Kidney (tissue), 13 donors: ENCODE measurements at regions not wholly inside any gene's neighbourhood (a gene's known extent, or its start where the extent isn't known, plus 50 kb on each side); places are given as distances from the start of the nearest gene placed in this dataset.

Experiments used
- DNase-seq, 5 donors: peaks; one replicate each; pipeline ENCODE4 v3.0.0-alpha.2; 2013 to 2020
- FAIRE-seq: peaks from 2 replicates; lab custom pipeline; 2012; peaks lifted over from hg19 to GRCh38; lab: Jason Lieb, UNC
- H3K27ac ChIP-seq, 2 donors: one replicate each; pipeline ENCODE4 v1.7.0; 2013; ENCODE audit warnings: low read depth in 2 of 2, low read length in 2 of 2, inconsistent platforms in 1 of 2
- H3K27me3 ChIP-seq: one replicate; pipeline ENCODE4 v1.7.1; 2013; ENCODE audit warnings: low read length, inconsistent platforms; ENCODE audit not compliant: control insufficient read depth, insufficient read depth
- H3K36me3 ChIP-seq, 3 donors: one replicate each; pipeline versions ENCODE4 v1.7.0 to v1.7.1; 2013; ENCODE audit warnings: low read length in 3 of 3, control low read depth in 1 of 3, inconsistent platforms in 1 of 3; ENCODE audit not compliant: insufficient read depth in 3 of 3, control insufficient read depth in 2 of 3
- H3K4me1 ChIP-seq, 3 donors: one replicate each; pipeline versions ENCODE4 v1.7.0 to v1.7.1; 2013; ENCODE audit warnings: low read length in 3 of 3, inconsistent platforms in 1 of 3, low read depth in 1 of 3; ENCODE audit not compliant: control insufficient read depth in 2 of 3, insufficient read depth in 2 of 3
- H3K4me3 ChIP-seq, 3 donors: one replicate each; pipeline versions ENCODE4 v1.7.0 to v1.8.1; 2013; ENCODE audit warnings: low read length in 3 of 3, control low read depth in 1 of 3, inconsistent platforms in 1 of 3
- H3K9ac ChIP-seq, 3 donors: one replicate each; pipeline versions ENCODE4 v1.7.0 to v1.7.1; 2013; ENCODE audit warnings: low read length in 3 of 3, control low read depth in 1 of 3, inconsistent platforms in 1 of 3
- H3K9me3 ChIP-seq, 3 donors: one replicate each; pipeline versions ENCODE4 v1.7.0 to v1.7.1; 2013; ENCODE audit warnings: low read length in 3 of 3, control low read depth in 1 of 3, inconsistent platforms in 1 of 3; ENCODE audit not compliant: control insufficient read depth in 2 of 3, insufficient read depth in 1 of 3
- intact Hi-C: fragments of 100-400 bp; cut with DNase I; formaldehyde crosslinking; loops from one replicate; pipeline ENCODE4 v1.11.1; 2022
- TF ChIP-seq, protein P1 (sequence below): IDR thresholded peaks from 3 replicates; pipeline ENCODE4 v1.5.1; 2012; ENCODE audit warnings: mild to moderate bottlenecking, moderate library complexity, borderline replicate concordance; ENCODE audit not compliant: insufficient read depth; ENCODE audit errors: extremely low read depth
- donor health status: control.
- donor health status: control.
- donor health status: control.
- donor health status: control.
- donor health status: control.
- donor health status: DM: yes; HTN: yes; CAD: no.
- donor health status: Normal renal cell carcinoma (clear cell type).

DNA sequence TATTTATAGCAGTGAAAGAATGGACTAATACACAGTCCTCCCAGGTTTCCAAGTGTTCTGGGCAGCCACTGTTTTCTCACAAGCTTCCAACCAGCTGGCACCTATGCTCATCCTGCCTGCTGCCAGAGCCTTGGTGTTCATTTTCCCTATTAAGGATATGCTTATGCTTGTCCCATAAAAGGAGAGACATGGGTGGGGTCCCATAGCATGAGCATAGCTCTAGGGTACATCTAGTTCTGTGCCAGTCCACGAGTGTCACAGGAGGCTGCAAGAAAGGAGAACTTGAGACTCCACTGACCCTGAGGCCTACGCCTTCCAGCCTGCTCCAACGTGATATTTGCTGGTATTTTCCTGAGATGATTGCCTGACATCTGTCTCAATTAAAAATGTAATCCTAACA, 192.4 kb upstream of the PTGFR start:
- DNase-seq (no peak), FAIRE-seq (no peak)
- no peak overlapping the region for H3K9ac ChIP-seq
- intact Hi-C loops: no loop called here
- no peak overlapping the region for H3K27ac ChIP-seq
- TF ChIP-seq, protein P1, sequence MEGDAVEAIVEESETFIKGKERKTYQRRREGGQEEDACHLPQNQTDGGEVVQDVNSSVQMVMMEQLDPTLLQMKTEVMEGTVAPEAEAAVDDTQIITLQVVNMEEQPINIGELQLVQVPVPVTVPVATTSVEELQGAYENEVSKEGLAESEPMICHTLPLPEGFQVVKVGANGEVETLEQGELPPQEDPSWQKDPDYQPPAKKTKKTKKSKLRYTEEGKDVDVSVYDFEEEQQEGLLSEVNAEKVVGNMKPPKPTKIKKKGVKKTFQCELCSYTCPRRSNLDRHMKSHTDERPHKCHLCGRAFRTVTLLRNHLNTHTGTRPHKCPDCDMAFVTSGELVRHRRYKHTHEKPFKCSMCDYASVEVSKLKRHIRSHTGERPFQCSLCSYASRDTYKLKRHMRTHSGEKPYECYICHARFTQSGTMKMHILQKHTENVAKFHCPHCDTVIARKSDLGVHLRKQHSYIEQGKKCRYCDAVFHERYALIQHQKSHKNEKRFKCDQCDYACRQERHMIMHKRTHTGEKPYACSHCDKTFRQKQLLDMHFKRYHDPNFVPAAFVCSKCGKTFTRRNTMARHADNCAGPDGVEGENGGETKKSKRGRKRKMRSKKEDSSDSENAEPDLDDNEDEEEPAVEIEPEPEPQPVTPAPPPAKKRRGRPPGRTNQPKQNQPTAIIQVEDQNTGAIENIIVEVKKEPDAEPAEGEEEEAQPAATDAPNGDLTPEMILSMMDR: no peak
- H3K4me1 ChIP-seq: peaks cover 0 to 2% (median 0%) of the 10 kb centered on the region in 3 donors
- no peak overlapping the region for H3K4me3 ChIP-seq
- no peaks in the 10 kb centered on the region for H3K27me3 ChIP-seq
- H3K36me3 ChIP-seq: no peaks in the 10 kb centered on the region
- H3K9me3 ChIP-seq: no peaks in the 10 kb centered on the region

DNA sequence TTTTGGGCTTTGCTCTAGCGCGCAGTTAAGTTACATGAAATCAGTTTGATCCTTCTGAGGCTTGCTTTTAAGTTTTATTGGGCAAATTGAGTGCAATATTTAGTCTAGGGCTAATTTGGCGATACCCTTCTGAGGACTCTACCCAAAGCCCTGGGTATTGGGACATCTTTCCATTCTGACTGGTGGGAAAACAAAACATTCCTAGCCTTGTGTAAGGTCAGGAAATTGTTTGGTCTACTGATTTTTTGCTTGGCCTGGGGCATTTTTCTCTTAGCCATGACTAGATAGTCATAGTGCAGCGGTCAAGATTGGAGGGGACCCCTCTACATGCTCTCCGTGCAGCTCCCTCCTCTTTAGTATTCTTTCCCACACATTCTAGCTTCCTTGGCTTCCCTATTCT, 189.6 kb upstream of the PTGFR start:
- H3K4me1 ChIP-seq: peaks cover 0 to 2% (median 0%) of the 10 kb centered on the region in 3 donors
- DNase-seq (no peak), FAIRE-seq (no peak)
- H3K9me3 ChIP-seq: no peaks in the 10 kb centered on the region
- TF ChIP-seq, protein P1: no peak
- no peaks in the 10 kb centered on the region for H3K27me3 ChIP-seq
- H3K9ac ChIP-seq: no peak overlapping the region
- intact Hi-C loops: no loop called here
- no peak overlapping the region for H3K4me3 ChIP-seq
- H3K27ac ChIP-seq: no peak overlapping the region
- no peaks in the 10 kb centered on the region for H3K36me3 ChIP-seq

DNA sequence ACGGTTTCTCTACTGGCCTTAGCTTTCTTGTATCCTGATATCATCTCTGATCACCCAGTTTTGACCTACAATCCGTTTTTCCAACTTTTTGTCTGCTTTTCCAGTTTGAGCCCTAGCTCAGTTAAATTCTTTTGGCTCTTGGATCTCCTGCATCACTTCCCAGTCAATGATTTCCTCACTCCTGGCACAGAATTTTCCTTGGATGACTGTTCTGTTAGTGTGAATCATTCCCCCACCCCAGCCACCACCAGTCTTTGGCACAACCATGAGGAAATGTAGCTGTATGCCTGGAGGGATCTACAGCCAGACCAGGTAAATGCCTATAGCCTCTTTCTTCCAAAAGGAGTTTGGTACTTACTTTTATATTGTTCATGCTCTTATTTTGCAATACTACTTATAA, 187.2 kb upstream of the PTGFR start:
- H3K27ac ChIP-seq: no peak overlapping the region
- no peaks in the 10 kb centered on the region for H3K9me3 ChIP-seq
- H3K36me3 ChIP-seq: no peaks in the 10 kb centered on the region
- no peak for FAIRE-seq
- no peaks in the 10 kb centered on the region for H3K27me3 ChIP-seq
- intact Hi-C loops: no loop called here
- DNase-seq: no peak
- no peak overlapping the region for H3K4me3 ChIP-seq
- H3K9ac ChIP-seq: no peak overlapping the region
- H3K4me1 ChIP-seq: no peaks in the 10 kb centered on the region
- TF ChIP-seq, protein P1: no peak

- FAIRE-seq (no peak), DNase-seq (no peak)
- Histone ChIP-seq H3K27ac (no peak overlapping the region), H3K36me3 (no peaks in the 10 kb centered on the region), H3K9ac (no peak overlapping the region), H3K9me3 (no peaks in the 10 kb centered on the region), H3K4me3 (no peak overlapping the region), H3K27me3 (no peaks in the 10 kb centered on the region), H3K4me1 (no peaks in the 10 kb centered on the region)
- TF ChIP-seq, protein P1: no peak
- intact Hi-C loops: no loop called here
These were observed 186.4 kb upstream of the PTGFR start for GRCh38 chr1:78304341-78304740.
